Fibroblast of upper back skin (primary cell): ENCODE measurements at regions not wholly inside any gene's neighbourhood (a gene's known extent, or its start where the extent isn't known, plus 50 kb on each side); places are given as distances from the start of the nearest gene placed in this dataset.

Experiments
- DNase-seq: peaks from one replicate; pipeline ENCODE4 v3.0.0-alpha.2; 2013

DNA sequence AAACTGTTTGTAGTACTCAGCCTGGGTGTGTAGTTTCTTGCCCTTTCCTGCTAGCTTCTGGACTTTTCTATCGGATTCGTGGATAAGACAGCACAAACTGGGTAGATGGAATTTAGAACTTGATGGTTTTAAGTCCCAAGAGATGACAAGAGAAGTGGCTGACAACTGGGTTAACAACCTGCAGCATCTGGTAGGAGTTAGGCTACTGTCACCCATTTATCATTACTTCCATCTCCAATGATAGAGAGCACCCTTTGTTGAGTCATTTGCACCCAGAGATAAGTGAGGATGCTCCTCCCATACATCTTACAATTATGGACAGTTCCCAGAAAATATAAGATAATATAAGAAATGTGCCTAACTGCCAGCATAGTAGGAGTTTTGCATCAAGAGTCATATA lies 50.2 kb upstream of the FLRT2 start:
- peak; percentile 17 for DNase-seq
